A673 (cell line): ENCODE measurements at regions not wholly inside any gene's neighbourhood (a gene's known extent, or its start where the extent isn't known, plus 50 kb on each side); places are given as distances from the start of the nearest gene placed in this dataset.

ENCODE experiments used
- BruUV-seq: library from RNA; stranded (reverse); fragments of 400-500 nt; replicated peaks from 2 replicates; lab custom pipeline; 2021; lab: Mats Ljungman, UMichigan
- CTCF ChIA-PET: fragments of 300-600 bp; sonication (Branson Sonifier 250); formaldehyde crosslinking; loops from one replicate; lab custom pipeline; 2022; ENCODE audit warnings: antibody characterized with exemption; lab: Charles Lee
- POLR2A ChIA-PET: fragments of 300-600 bp; sonication (Branson Sonifier 250); formaldehyde crosslinking; loops from one replicate; lab custom pipeline; 2022; ENCODE audit warnings: antibody characterized with exemption; ENCODE audit not compliant: low non-redundant PET; lab: Charles Lee
- DNase-seq: peaks from one replicate; pipeline ENCODE4 v3.0.0-alpha.2; 2015; ENCODE audit warnings: low spot score
- H3K27ac ChIP-seq: fragments of 200-600 bp; sonication (generic); 2 replicates; pipeline ENCODE4 v1.5.1; 2016; ENCODE audit warnings: mixed run types, low read depth, mild to moderate bottlenecking, mixed read lengths, antibody characterized with exemption, low read length; ENCODE audit not compliant: poor library complexity, severe bottlenecking
- H3K27me3 ChIP-seq: fragments of 200-600 bp; sonication (generic); replicated peaks from 2 replicates; pipeline ENCODE4 v1.6.1; 2017; ENCODE audit warnings: mixed run types, low read depth, mild to moderate bottlenecking, mixed read lengths, antibody characterized with exemption, low read length; ENCODE audit not compliant: insufficient read depth, poor library complexity
- H3K36me3 ChIP-seq: fragments of 200-600 bp; sonication (generic); 2 replicates; pipeline ENCODE4 v1.6.1; 2016; ENCODE audit warnings: mixed run types, mild to moderate bottlenecking, mixed read lengths, antibody characterized with exemption, low read length; ENCODE audit not compliant: insufficient read depth, poor library complexity, severe bottlenecking
- H3K4me1 ChIP-seq: fragments of 200-600 bp; sonication (generic); 2 replicates; pipeline ENCODE4 v1.6.1; 2017; ENCODE audit warnings: mixed run types, mild to moderate bottlenecking, mixed read lengths, antibody characterized with exemption, low read length; ENCODE audit not compliant: insufficient read depth, poor library complexity, severe bottlenecking
- H3K4me3 ChIP-seq: fragments of 200-600 bp; sonication (generic); 2 replicates; pipeline ENCODE4 v1.5.1; 2016; ENCODE audit warnings: low read depth, mixed run types, mild to moderate bottlenecking, mixed read lengths, low read length; ENCODE audit not compliant: poor library complexity, severe bottlenecking
- H3K9me3 ChIP-seq: fragments of 200-600 bp; sonication (generic); 2 replicates; pipeline ENCODE4 v1.6.1; 2016; ENCODE audit warnings: mixed run types, low read depth, mild to moderate bottlenecking, mixed read lengths, antibody characterized with exemption, low read length; ENCODE audit not compliant: poor library complexity, severe bottlenecking
- CTCF ChIP-seq: fragments of 300-800, 200-600 bp; sonication (generic); conservative IDR thresholded peaks from 2 replicates; pipeline ENCODE4 v1.5.1; 2017; ENCODE audit warnings: low read depth, mild to moderate bottlenecking, antibody characterized with exemption, low read length, moderate library complexity, mixed read lengths
- EZH2 ChIP-seq: fragments of 200-600 bp; sonication (generic); IDR thresholded peaks from 2 replicates; pipeline ENCODE4 v1.6.1; 2017; ENCODE audit warnings: borderline replicate concordance, low read depth, mild to moderate bottlenecking, mixed read lengths, antibody characterized with exemption, low read length; ENCODE audit not compliant: poor library complexity, severe bottlenecking
- intact Hi-C: fragments of 100-400 bp; cut with micrococcal nuclease; formaldehyde crosslinking; loops from one replicate; pipeline ENCODE4 v1.10.0; 2022; ENCODE audit not compliant: unreplicated experiment

DNA sequence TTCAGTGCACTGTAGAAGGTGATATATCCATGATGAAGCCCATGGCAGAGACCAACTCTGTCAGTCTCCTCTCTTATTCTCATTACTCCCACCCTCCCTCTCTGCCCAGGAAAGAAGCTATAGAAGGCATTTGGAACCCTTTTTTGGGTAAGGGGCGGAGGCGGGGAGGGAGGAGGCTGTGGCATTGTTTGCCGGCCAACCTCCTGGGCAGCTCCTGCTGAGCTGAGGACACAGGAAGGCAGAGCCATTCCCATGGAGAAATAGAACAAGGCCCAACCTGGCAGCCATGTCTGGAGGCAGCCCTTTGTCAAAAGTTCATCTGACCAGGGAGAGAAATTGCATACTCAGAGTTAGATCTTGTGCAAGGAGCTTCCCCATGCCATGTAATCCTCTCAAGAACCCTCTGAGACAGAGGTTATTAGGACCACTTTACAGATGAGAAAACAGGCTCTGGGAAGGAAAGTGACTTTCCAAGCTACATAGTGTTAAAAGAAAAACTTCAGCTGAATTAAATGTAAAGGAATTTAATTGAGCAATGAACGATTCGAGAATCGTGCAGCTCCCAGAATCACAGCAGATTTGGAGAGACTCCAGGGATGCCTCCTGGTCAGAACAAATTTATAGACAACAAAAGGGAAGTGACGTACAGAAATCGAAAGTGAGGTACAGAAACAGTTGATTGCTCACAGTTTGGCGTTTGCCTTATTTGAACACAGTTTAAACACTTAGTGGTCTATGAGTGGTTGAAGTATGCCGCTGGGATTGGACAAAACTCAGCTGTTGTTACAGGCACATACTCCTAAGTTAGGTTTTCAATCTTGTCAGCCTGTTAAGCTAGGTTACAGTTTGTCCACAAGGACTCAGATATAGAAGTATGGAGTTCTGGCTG is 158.6 kb downstream of the MELK start:
- DNase-seq, result peak; percentile 33
- TF ChIP-seq CTCF (no peak), EZH2 (no peak)
- BruUV-seq, result no TSS peak
- POLR2A ChIA-PET, result no interaction called here
- H3K27me3 ChIP-seq, result no peaks in the 10 kb centered on the region
- no peaks in the 10 kb centered on the region for H3K9me3 ChIP-seq
- H3K4me3 ChIP-seq, result no peak overlapping the region
- CTCF ChIA-PET, result interaction anchor here (0.6 to 0.7 kb wide), 3 partner anchors 9 to 135 kb away, joined by 4 to 16 read pairs (median 5); no protein-coding TSS in a partner anchor
- H3K36me3 ChIP-seq, result no peaks in the 10 kb centered on the region
- peak overlapping the region; percentile 10 for H3K27ac ChIP-seq
- peaks cover 4% of the 10 kb centered on the region for H3K4me1 ChIP-seq
- intact Hi-C loops, result no loop called here

GRCh38 chr9:36734737-36735136 is 162.0 kb downstream of the MELK start:
- Histone ChIP-seq H3K4me1 (peaks cover 4% of the 10 kb centered on the region), H3K9me3 (no peaks in the 10 kb centered on the region), H3K27me3 (peaks cover 13% of the 10 kb centered on the region), H3K4me3 (no peak overlapping the region), H3K36me3 (no peaks in the 10 kb centered on the region), H3K27ac (no peak overlapping the region)
- intact Hi-C loops, result no loop called here
- no TSS peak for BruUV-seq
- POLR2A ChIA-PET, result no interaction called here
- CTCF ChIA-PET, result no interaction called here
- TF ChIP-seq CTCF, result no peak
- no peak for TF ChIP-seq EZH2
- no peak for DNase-seq

GRCh38 chr9:36736648-36737047 is 164.0 kb downstream of the MELK start:
- H3K4me3 ChIP-seq, result no peak overlapping the region
- H3K27me3 ChIP-seq, result peaks cover 21% of the 10 kb centered on the region
- intact Hi-C loops, result no loop called here
- no peak for DNase-seq
- BruUV-seq, result no TSS peak
- H3K36me3 ChIP-seq, result no peaks in the 10 kb centered on the region
- no peaks in the 10 kb centered on the region for H3K9me3 ChIP-seq
- ChIA-PET CTCF (no interaction called here), POLR2A (no interaction called here)
- no peak overlapping the region for H3K27ac ChIP-seq
- peaks cover 1% of the 10 kb centered on the region for H3K4me1 ChIP-seq
- no peak for TF ChIP-seq CTCF
- no peak for TF ChIP-seq EZH2
